Osteoblast (primary cell): ENCODE measurements at regions not wholly inside any gene's neighbourhood (a gene's known extent, or its start where the extent isn't known, plus 50 kb on each side); places are given as distances from the start of the nearest gene placed in this dataset.

Experiments
- DNase-seq: peaks from one replicate; pipeline ENCODE4 v3.0.0; 2011; ENCODE audit warnings: low spot score, mixed read lengths; ENCODE audit not compliant: insufficient read length; ENCODE audit errors: missing footprints
- H2AFZ ChIP-seq: 2 replicates; pipeline ENCODE4 v1.6.0; 2011; ENCODE audit warnings: mild to moderate bottlenecking, low read length
- H3K27ac ChIP-seq: 2 replicates; pipeline ENCODE4 v1.5.1; 2011; ENCODE audit warnings: mild to moderate bottlenecking, low read depth, low read length, moderate library complexity
- H3K27me3 ChIP-seq: 2 replicates; pipeline ENCODE4 v1.6.0; 2012; ENCODE audit warnings: mild to moderate bottlenecking, control low read depth, inconsistent platforms, low read length, moderate library complexity; ENCODE audit not compliant: insufficient read depth
- H3K36me3 ChIP-seq: 2 replicates; pipeline ENCODE4 v1.5.1; 2011; ENCODE audit warnings: mild to moderate bottlenecking, low read length, control low read depth, moderate library complexity; ENCODE audit not compliant: insufficient read depth
- H3K4me1 ChIP-seq: 2 replicates; pipeline ENCODE4 v1.5.1; 2011; ENCODE audit warnings: mild to moderate bottlenecking, low read length, control low read depth, moderate library complexity; ENCODE audit not compliant: insufficient read depth
- H3K4me2 ChIP-seq: 2 replicates; pipeline ENCODE4 v1.6.0; 2011; ENCODE audit warnings: mild to moderate bottlenecking, low read length; ENCODE audit not compliant: insufficient read depth
- H3K4me3 ChIP-seq: fragments of 200-600 bp; sonication (generic); 3 replicates; pipeline ENCODE4 v1.5.1; 2012; ENCODE audit warnings: mild to moderate bottlenecking, low read length, inconsistent platforms; ENCODE audit not compliant: insufficient read depth
- H3K79me2 ChIP-seq: 2 replicates; pipeline ENCODE4 v1.6.0; 2012; ENCODE audit warnings: mild to moderate bottlenecking, low read length, control low read depth, inconsistent platforms; ENCODE audit not compliant: insufficient read depth
- H3K9me3 ChIP-seq: 2 replicates; pipeline ENCODE4 v1.5.1; 2011; ENCODE audit warnings: low read depth, low read length, control low read depth
- H4K20me1 ChIP-seq: 2 replicates; pipeline ENCODE4 v1.6.0; 2012; ENCODE audit warnings: mild to moderate bottlenecking, low read length, control low read depth; ENCODE audit not compliant: insufficient read depth
- CTCF ChIP-seq: IDR thresholded peaks from 2 replicates; pipeline ENCODE4 v1.5.1; 2011; ENCODE audit warnings: mild to moderate bottlenecking, low read depth, low read length, moderate library complexity; ENCODE audit errors: extremely low read depth

- H3K27me3 ChIP-seq: no peaks in the 10 kb centered on the region
- H3K27ac ChIP-seq: no peak overlapping the region
- H3K4me2 ChIP-seq: no peak overlapping the region
- no peaks in the 10 kb centered on the region for H3K36me3 ChIP-seq
- H2AFZ ChIP-seq: no peak overlapping the region
- no peaks in the 10 kb centered on the region for H3K9me3 ChIP-seq
- H4K20me1 ChIP-seq: no peaks in the 10 kb centered on the region
- TF ChIP-seq CTCF: no peak
- no peaks in the 10 kb centered on the region for H3K4me1 ChIP-seq
- H3K4me3 ChIP-seq: no peak overlapping the region
- DNase-seq: no peak
- no peaks in the 10 kb centered on the region for H3K79me2 ChIP-seq
These were observed 116.6 kb upstream of the LCORL start for GRCh38 chr4:18138076-18138665.

GRCh38 chr4:18134111-18134510 is 112.6 kb upstream of the LCORL start:
- Histone ChIP-seq H2AFZ (no peak overlapping the region), H3K4me1 (no peaks in the 10 kb centered on the region), H3K27ac (no peak overlapping the region), H3K9me3 (no peaks in the 10 kb centered on the region), H3K27me3 (no peaks in the 10 kb centered on the region), H3K36me3 (no peaks in the 10 kb centered on the region), H4K20me1 (no peaks in the 10 kb centered on the region), H3K79me2 (no peaks in the 10 kb centered on the region), H3K4me2 (no peak overlapping the region), H3K4me3 (no peak overlapping the region)
- TF ChIP-seq CTCF: no peak
- no peak for DNase-seq

GRCh38 chr4:18130256-18130655 is 108.7 kb upstream of the LCORL start:
- Histone ChIP-seq H3K4me1 (no peaks in the 10 kb centered on the region), H3K4me3 (no peak overlapping the region), H3K27me3 (no peaks in the 10 kb centered on the region), H3K9me3 (no peaks in the 10 kb centered on the region), H3K79me2 (no peaks in the 10 kb centered on the region), H3K27ac (no peak overlapping the region), H3K36me3 (no peaks in the 10 kb centered on the region), H4K20me1 (no peaks in the 10 kb centered on the region), H2AFZ (no peak overlapping the region), H3K4me2 (no peak overlapping the region)
- TF ChIP-seq CTCF: no peak
- DNase-seq: no peak

GRCh38 chr4:18128241-18128640 is 106.7 kb upstream of the LCORL start:
- Histone ChIP-seq H3K27ac (no peak overlapping the region), H3K4me2 (no peak overlapping the region), H4K20me1 (no peaks in the 10 kb centered on the region), H3K4me3 (no peak overlapping the region), H2AFZ (no peak overlapping the region), H3K9me3 (no peaks in the 10 kb centered on the region), H3K36me3 (no peaks in the 10 kb centered on the region), H3K27me3 (no peaks in the 10 kb centered on the region), H3K4me1 (no peaks in the 10 kb centered on the region), H3K79me2 (no peaks in the 10 kb centered on the region)
- no peak for TF ChIP-seq CTCF
- no peak for DNase-seq
